MM.1S (cell line): ENCODE measurements at regions not wholly inside any gene's neighbourhood (a gene's known extent, or its start where the extent isn't known, plus 50 kb on each side); places are given as distances from the start of the nearest gene placed in this dataset.
A peak's percentile ranks its signal among the peaks of the same experiment; 100 is the strongest.

Experiments
- CTCF ChIP-seq: fragments of 300-600 bp; sonication (generic); IDR thresholded peaks from 2 replicates; pipeline ENCODE4 v1.5.1; 2016; ENCODE audit warnings: antibody characterized with exemption, low read length, mixed read lengths
- EZH2 ChIP-seq: fragments of 300-600 bp; sonication (generic); optimal IDR thresholded peaks from 2 replicates; pipeline ENCODE3; 2017; ENCODE audit warnings: low read depth, mild to moderate bottlenecking, antibody characterized with exemption, low read length, mixed read lengths

- TF ChIP-seq CTCF (peak; percentile 40), EZH2 (no peak)
Observed at GRCh38 chr6:95923518-95923917, 92.3 kb upstream of the FUT9 start.
